ENCODE measurements at regions not wholly inside any gene's neighbourhood (a gene's known extent, or its start where the extent isn't known, plus 50 kb on each side); places are given as distances from the start of the nearest gene placed in this dataset.

DNA sequence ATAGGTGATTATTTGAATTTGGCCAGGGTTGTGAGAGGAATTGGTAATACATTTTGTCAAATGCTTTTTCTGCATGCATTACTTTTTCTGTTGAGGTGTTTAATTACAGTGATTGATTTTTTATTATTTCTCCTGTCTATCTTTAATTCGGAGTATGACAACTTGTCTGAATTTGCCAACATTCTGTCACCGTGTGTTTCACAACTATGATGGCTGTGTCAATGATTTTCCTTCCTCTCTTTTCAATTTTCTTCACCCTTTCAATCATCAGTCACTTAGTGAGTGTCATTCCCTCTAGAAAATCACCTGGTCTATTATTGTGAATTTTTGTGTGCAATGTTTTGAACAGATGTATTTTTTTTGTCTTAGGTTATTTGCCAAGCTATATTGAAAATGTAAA is 1221.4 kb upstream of the CDH18 start:
- no peak for ATAC-seq (replicated peaks)
- no peak for DNase-seq
- H3K9me3 Mint-ChIP-seq: peaks cover 7 to 31% of the 10 kb centered on the region in 2 donors

DNA sequence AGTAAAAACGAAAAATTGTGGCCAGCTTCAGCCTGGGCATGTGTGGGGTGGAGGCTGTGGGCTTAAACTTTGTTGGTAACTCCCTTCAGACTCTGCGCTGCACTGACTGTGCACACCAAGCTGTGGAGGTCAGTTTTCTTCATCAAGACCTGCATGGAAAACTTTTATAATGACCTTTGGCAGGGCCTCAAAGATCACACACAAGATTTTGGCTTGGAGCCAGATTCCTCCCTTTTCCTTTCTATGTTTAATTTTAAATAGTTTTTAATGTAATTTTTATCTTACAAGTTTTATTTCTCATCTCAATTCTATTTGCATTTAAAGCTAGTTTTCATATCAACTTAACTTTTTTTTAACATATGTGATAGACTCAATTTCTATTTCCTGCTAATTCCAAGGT is 1211.1 kb upstream of the CDH18 start:
- H3K27ac Mint-ChIP-seq: no peak overlapping the region
- no peaks in the 10 kb centered on the region for H3K36me3 Mint-ChIP-seq (ENCODE audit: insufficient read depth)
- DNase-seq (no peak), ATAC-seq (replicated peaks) (no peak)
- no peaks in the 10 kb centered on the region for H3K4me1 Mint-ChIP-seq (ENCODE audit: low read depth in 2 of 2)
- H3K4me3 Mint-ChIP-seq: no peak overlapping the region
- H3K9me3 Mint-ChIP-seq: peaks cover 0 to 4% of the 10 kb centered on the region in 2 donors
- H3K27me3 Mint-ChIP-seq: no peaks in the 10 kb centered on the region

More for the DNA sequence above, 1221.4 kb upstream of the CDH18 start:
- Mint-ChIP-seq H3K36me3 (ENCODE audit: insufficient read depth) (no peaks in the 10 kb centered on the region), H3K4me3 (no peak overlapping the region), H3K4me1 (ENCODE audit: low read depth in 2 of 2) (no peaks in the 10 kb centered on the region), H3K27ac (no peak overlapping the region), H3K27me3 (no peaks in the 10 kb centered on the region)

- Mint-ChIP-seq H3K4me1 (ENCODE audit: low read depth in 2 of 2) (no peaks in the 10 kb centered on the region), H3K4me3 (no peak overlapping the region), H3K27ac (no peak overlapping the region), H3K27me3 (no peaks in the 10 kb centered on the region), H3K36me3 (ENCODE audit: insufficient read depth) (no peaks in the 10 kb centered on the region), H3K9me3 (peaks cover 0 to 2% of the 10 kb centered on the region in 2 donors)
- ATAC-seq (replicated peaks): no peak
- no peak for DNase-seq
Measured at GRCh38 chr5:21195145-21195544, 1207.1 kb upstream of the CDH18 start.

GRCh38 chr5:21185536-21185935 is 1197.5 kb upstream of the CDH18 start:
- Mint-ChIP-seq H3K36me3 (ENCODE audit: insufficient read depth) (no peaks in the 10 kb centered on the region), H3K27ac (no peak overlapping the region), H3K4me3 (no peak overlapping the region), H3K4me1 (ENCODE audit: low read depth in 2 of 2) (no peaks in the 10 kb centered on the region), H3K27me3 (no peaks in the 10 kb centered on the region), H3K9me3 (peaks cover 6 to 13% of the 10 kb centered on the region in 2 donors)
- no peak for DNase-seq
- no peak for ATAC-seq (replicated peaks)

DNA sequence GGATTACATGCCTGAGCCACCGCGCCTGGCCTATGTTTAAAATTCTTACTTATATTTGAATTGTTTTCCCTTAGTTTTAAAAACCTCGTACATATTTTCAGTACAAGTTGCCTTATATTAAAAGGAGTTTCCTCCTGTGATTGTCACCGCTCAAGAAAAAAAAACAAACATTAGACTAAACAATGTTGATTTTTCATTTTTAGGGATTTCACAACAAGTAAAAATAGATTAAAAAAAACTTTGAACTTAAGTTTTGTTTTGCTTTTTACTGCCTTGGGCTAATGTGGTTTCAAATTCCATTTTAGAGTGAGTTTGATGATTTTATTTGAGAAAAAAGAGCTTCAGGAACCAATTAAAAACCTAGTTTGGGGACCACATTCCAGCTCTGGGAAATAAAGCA is 1196.6 kb upstream of the CDH18 start:
- Mint-ChIP-seq H3K27ac (no peak overlapping the region), H3K9me3 (peaks cover 6 to 13% of the 10 kb centered on the region in 2 donors), H3K36me3 (ENCODE audit: insufficient read depth) (no peaks in the 10 kb centered on the region), H3K27me3 (no peaks in the 10 kb centered on the region), H3K4me3 (no peak overlapping the region), H3K4me1 (ENCODE audit: low read depth in 2 of 2) (no peaks in the 10 kb centered on the region)
- DNase-seq: no peak
- no peak for ATAC-seq (replicated peaks)

GRCh38 chr5:21181609-21182125 is 1193.7 kb upstream of the CDH18 start:
- Mint-ChIP-seq H3K27ac (no peak overlapping the region), H3K36me3 (ENCODE audit: insufficient read depth) (no peaks in the 10 kb centered on the region), H3K27me3 (no peaks in the 10 kb centered on the region), H3K9me3 (peaks cover 6 to 13% of the 10 kb centered on the region in 2 donors), H3K4me3 (no peak overlapping the region), H3K4me1 (ENCODE audit: low read depth in 2 of 2) (no peaks in the 10 kb centered on the region)
- DNase-seq (no peak), ATAC-seq (replicated peaks) (no peak)

GRCh38 chr5:21173526-21173925 is 1185.5 kb upstream of the CDH18 start:
- Mint-ChIP-seq H3K4me1 (ENCODE audit: low read depth in 2 of 2) (no peaks in the 10 kb centered on the region), H3K27me3 (no peaks in the 10 kb centered on the region), H3K36me3 (ENCODE audit: insufficient read depth) (no peaks in the 10 kb centered on the region), H3K4me3 (no peak overlapping the region), H3K27ac (no peak overlapping the region), H3K9me3 (peaks cover 0 to 2% of the 10 kb centered on the region in 2 donors)
- DNase-seq (no peak), ATAC-seq (replicated peaks) (no peak)

GRCh38 chr5:21173036-21173435 is 1185.0 kb upstream of the CDH18 start:
- no peak for DNase-seq
- Mint-ChIP-seq H3K9me3 (no peaks in the 10 kb centered on the region), H3K27me3 (no peaks in the 10 kb centered on the region), H3K36me3 (ENCODE audit: insufficient read depth) (no peaks in the 10 kb centered on the region), H3K4me3 (no peak overlapping the region), H3K27ac (no peak overlapping the region), H3K4me1 (ENCODE audit: low read depth in 2 of 2) (no peaks in the 10 kb centered on the region)
- no peak for ATAC-seq (replicated peaks)

DNA sequence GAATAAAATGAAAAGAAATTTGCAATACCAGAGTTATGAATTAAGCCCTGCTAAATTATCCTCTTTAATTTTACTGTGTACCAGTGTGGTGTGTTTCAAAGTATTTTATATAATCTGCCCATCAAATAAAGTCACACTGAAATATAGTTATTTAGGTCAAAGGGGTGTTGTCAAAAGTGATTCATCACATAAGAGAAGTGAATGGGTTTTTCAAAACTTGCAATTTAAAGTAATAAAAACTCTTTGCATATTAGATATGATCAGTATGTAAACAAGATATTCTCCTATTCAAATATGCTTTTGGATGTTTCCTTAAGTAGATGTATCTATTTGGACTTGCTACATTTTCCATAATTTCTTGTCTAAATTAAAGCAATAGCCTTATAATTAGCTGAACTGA is 1183.0 kb upstream of the CDH18 start:
- no peak for DNase-seq
- Mint-ChIP-seq H3K36me3 (ENCODE audit: insufficient read depth) (no peaks in the 10 kb centered on the region), H3K27ac (no peak overlapping the region), H3K4me3 (no peak overlapping the region), H3K27me3 (no peaks in the 10 kb centered on the region), H3K9me3 (peaks cover 0 to 3% of the 10 kb centered on the region in 2 donors), H3K4me1 (ENCODE audit: low read depth in 2 of 2) (no peaks in the 10 kb centered on the region)
- ATAC-seq (replicated peaks): no peak

DNA sequence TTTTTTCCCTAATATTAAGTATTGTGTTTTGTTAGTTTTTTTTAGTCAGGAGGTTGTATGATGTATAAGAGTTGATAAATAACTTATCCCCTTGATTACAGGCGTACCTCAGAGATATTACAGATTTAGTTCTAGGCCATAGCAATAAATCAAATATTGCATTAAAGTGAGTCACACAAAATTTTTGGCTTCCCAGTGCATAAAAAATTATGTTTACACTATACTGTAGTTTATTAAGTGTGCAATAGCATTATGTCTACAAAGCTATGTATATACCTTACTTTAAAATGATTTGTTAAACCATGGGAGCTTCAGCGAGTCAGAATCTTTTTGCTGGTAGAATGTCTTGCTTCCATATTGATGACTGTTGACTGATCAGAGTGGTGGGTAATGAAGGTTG is 1180.6 kb upstream of the CDH18 start:
- no peak overlapping the region for H3K27ac Mint-ChIP-seq
- no peaks in the 10 kb centered on the region for H3K36me3 Mint-ChIP-seq (ENCODE audit: insufficient read depth)
- no peak overlapping the region for H3K4me3 Mint-ChIP-seq
- no peaks in the 10 kb centered on the region for H3K27me3 Mint-ChIP-seq
- no peaks in the 10 kb centered on the region for H3K4me1 Mint-ChIP-seq (ENCODE audit: low read depth in 2 of 2)
- H3K9me3 Mint-ChIP-seq: peaks cover 7 to 11% of the 10 kb centered on the region in 2 donors
- ATAC-seq (replicated peaks): no peak
- no peak for DNase-seq

- Mint-ChIP-seq H3K4me1 (ENCODE audit: low read depth in 2 of 2) (no peaks in the 10 kb centered on the region), H3K27me3 (no peaks in the 10 kb centered on the region), H3K9me3 (peaks cover 11% of the 10 kb centered on the region in 2 donors), H3K4me3 (no peak overlapping the region), H3K27ac (no peak overlapping the region), H3K36me3 (ENCODE audit: insufficient read depth) (no peaks in the 10 kb centered on the region)
- DNase-seq (no peak), ATAC-seq (replicated peaks) (no peak)
Measured at GRCh38 chr5:21165344-21165743, 1177.3 kb upstream of the CDH18 start.

DNA sequence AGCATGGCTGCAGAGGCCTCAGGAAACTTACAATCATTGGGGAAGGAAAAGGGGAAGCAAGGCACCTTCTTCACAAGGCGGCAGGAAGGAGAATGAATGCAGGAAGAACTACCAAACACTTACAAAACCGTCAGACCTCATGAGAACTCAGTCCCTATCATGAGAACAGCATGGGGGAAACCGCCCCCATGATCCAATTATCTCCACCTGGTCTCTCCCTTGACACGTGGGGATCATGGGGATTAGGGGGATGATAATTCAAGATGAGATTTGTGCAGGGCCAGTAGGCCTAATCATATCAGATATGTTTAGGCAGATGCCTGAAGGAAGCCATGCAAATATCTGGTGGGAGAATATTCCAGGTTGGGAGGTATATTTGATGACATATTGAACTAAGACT is 1176.4 kb upstream of the CDH18 start:
- H3K4me3 Mint-ChIP-seq: no peak overlapping the region
- DNase-seq (no peak), ATAC-seq (replicated peaks) (no peak)
- no peaks in the 10 kb centered on the region for H3K27me3 Mint-ChIP-seq
- peaks cover 11% of the 10 kb centered on the region in 2 donors for H3K9me3 Mint-ChIP-seq
- H3K4me1 Mint-ChIP-seq (ENCODE audit: low read depth in 2 of 2): no peaks in the 10 kb centered on the region
- no peaks in the 10 kb centered on the region for H3K36me3 Mint-ChIP-seq (ENCODE audit: insufficient read depth)
- no peak overlapping the region for H3K27ac Mint-ChIP-seq

DNA sequence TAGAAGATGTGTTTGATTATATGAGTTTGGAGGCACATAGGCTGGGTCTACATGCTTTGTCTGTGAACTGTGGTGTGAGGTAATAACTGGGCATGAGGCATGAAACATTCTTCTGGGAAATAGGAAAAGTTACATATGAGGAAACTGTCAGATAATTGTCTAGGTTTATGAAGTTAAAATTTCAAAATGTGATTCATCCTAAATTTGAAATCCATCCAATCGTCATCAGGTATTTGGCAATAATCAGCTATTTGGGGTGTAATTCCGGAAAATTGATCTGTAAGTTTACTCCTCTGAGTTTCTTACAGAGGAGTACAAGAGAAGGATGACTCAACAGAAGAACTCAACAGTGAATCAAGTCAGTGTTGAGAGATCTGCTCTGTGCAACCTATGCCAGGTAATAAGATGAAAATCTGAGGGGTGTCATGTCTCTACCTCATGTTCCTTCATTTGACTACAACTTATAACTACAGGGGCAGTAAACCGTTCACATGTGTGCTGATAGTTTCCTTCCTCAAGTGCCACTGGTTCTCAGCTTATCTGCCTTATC is 1171.6 kb upstream of the CDH18 start:
- no peaks in the 10 kb centered on the region for H3K36me3 Mint-ChIP-seq (ENCODE audit: insufficient read depth)
- ATAC-seq (replicated peaks) (no peak), DNase-seq (no peak)
- no peak overlapping the region for H3K27ac Mint-ChIP-seq
- H3K4me3 Mint-ChIP-seq: no peak overlapping the region
- no peaks in the 10 kb centered on the region for H3K27me3 Mint-ChIP-seq
- peaks cover 0 to 9% of the 10 kb centered on the region in 2 donors for H3K9me3 Mint-ChIP-seq
- no peaks in the 10 kb centered on the region for H3K4me1 Mint-ChIP-seq (ENCODE audit: low read depth in 2 of 2)

DNA sequence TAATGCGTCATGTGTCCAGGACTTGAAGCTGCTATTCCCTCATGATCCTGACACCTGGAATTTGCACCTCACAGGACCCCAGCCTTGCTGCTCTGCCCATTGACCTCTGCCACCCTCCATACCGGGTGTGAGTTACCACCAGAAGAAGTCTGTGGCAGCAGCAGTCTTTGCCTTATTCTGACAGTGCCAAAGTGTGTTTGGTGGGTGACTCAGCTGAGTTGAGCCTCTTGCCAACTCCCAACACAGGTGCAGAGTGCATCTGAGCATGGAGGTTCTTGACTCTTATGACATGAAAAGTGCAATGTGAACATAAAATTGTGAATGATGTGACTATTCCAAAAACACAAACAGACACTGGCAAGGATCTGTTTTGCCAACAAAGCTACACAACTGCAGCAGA is 1166.5 kb upstream of the CDH18 start:
- Mint-ChIP-seq H3K27me3 (no peaks in the 10 kb centered on the region), H3K36me3 (ENCODE audit: insufficient read depth) (no peaks in the 10 kb centered on the region), H3K9me3 (peaks cover 0 to 3% of the 10 kb centered on the region in 2 donors), H3K27ac (no peak overlapping the region), H3K4me3 (no peak overlapping the region), H3K4me1 (ENCODE audit: low read depth in 2 of 2) (no peaks in the 10 kb centered on the region)
- ATAC-seq (replicated peaks) (no peak), DNase-seq (no peak)

GRCh38 chr5:21152611-21153010 is 1164.6 kb upstream of the CDH18 start:
- H3K4me3 Mint-ChIP-seq: no peak overlapping the region
- H3K4me1 Mint-ChIP-seq (ENCODE audit: low read depth in 2 of 2): no peaks in the 10 kb centered on the region
- H3K36me3 Mint-ChIP-seq (ENCODE audit: insufficient read depth): no peaks in the 10 kb centered on the region
- DNase-seq (no peak), ATAC-seq (replicated peaks) (no peak)
- no peak overlapping the region for H3K27ac Mint-ChIP-seq
- H3K9me3 Mint-ChIP-seq: peaks cover 3 to 8% of the 10 kb centered on the region in 2 donors
- no peaks in the 10 kb centered on the region for H3K27me3 Mint-ChIP-seq

Data from effector memory CD8-positive, alpha-beta T cell (primary cell).